ENCODE measurements at regions not wholly inside any gene's neighbourhood (a gene's known extent, or its start where the extent isn't known, plus 50 kb on each side); places are given as distances from the start of the nearest gene placed in this dataset.
"Not testable (repeated sequence)": the region's sequence is repeated elsewhere in the genome, so short reads cannot be mapped to it uniquely, and the experiment has no call there.

DNA sequence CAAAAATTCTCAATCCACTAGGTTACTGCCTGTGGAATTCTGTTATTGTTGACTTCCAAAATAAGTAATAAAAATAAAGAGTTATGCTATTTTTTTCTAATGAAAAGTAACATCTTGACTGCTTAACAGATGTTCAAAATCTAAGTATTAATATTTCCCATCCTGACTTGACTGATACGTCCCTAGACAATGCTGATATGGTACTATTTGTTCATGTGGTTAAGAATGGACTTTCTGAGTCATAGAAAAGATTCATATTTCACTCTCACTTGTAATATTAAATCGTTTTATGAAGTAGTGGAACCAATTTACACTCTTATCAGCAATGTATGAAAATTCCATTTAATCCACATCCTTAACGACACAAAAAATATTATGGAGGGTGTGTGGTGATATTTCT is 104.8 kb upstream of the PLSCR5 start:
- no peaks in the 10 kb centered on the region for H3K9me3 ChIP-seq
- H3K4me1 ChIP-seq: no peaks in the 10 kb centered on the region
- TF ChIP-seq POLR2A (IDR thresholded peaks at IDR 0.05): no peak
- no peak for TF ChIP-seq EP300 (IDR thresholded peaks at IDR 0.05)
- TF ChIP-seq POLR2AphosphoS5 (IDR thresholded peaks at IDR 0.05): no peak
- TF ChIP-seq, protein P1, sequence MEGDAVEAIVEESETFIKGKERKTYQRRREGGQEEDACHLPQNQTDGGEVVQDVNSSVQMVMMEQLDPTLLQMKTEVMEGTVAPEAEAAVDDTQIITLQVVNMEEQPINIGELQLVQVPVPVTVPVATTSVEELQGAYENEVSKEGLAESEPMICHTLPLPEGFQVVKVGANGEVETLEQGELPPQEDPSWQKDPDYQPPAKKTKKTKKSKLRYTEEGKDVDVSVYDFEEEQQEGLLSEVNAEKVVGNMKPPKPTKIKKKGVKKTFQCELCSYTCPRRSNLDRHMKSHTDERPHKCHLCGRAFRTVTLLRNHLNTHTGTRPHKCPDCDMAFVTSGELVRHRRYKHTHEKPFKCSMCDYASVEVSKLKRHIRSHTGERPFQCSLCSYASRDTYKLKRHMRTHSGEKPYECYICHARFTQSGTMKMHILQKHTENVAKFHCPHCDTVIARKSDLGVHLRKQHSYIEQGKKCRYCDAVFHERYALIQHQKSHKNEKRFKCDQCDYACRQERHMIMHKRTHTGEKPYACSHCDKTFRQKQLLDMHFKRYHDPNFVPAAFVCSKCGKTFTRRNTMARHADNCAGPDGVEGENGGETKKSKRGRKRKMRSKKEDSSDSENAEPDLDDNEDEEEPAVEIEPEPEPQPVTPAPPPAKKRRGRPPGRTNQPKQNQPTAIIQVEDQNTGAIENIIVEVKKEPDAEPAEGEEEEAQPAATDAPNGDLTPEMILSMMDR (IDR thresholded peaks at IDR 0.05): no peak
- no peaks in the 10 kb centered on the region for H3K27me3 ChIP-seq
- DNase-seq (ENCODE audit: low spot score in 2 of 2): no peak
- 57% methylated on average over 3 of the region's 3 CpGs for WGBS
- no peaks in the 10 kb centered on the region for H3K36me3 ChIP-seq
- H3K27ac ChIP-seq: no peak overlapping the region
- H3K4me3 ChIP-seq: no peak overlapping the region

DNA sequence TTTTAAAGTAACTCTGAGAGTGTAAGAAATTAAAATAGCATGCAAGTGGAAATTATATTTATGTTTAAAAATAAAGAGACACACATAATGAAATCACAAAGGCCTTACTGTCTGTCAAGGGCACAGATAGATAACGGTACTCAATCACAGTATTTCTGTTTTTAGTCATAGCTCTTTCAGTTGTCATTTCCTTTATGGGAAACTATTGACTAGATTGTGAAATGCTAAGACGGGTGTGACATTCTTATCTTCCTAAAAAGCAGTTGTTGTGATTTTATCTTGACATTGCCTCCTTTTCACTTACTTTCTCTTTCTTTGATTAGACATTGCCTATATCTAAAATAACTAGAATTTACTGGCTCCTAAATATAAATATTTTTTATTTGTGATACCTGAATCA is 100.1 kb upstream of the PLSCR5 start:
- H3K9me3 ChIP-seq: no peaks in the 10 kb centered on the region
- H3K4me3 ChIP-seq: no peak overlapping the region
- TF ChIP-seq POLR2AphosphoS5 (IDR thresholded peaks at IDR 0.05): no peak
- no peak for TF ChIP-seq EP300 (IDR thresholded peaks at IDR 0.05)
- TF ChIP-seq POLR2A (IDR thresholded peaks at IDR 0.05): no peak
- TF ChIP-seq, protein P1 (IDR thresholded peaks at IDR 0.05): no peak
- WGBS: 58% methylated on average over 2 of the region's 2 CpGs
- no peaks in the 10 kb centered on the region for H3K4me1 ChIP-seq
- no peak overlapping the region for H3K27ac ChIP-seq
- no peaks in the 10 kb centered on the region for H3K27me3 ChIP-seq
- H3K36me3 ChIP-seq: no peaks in the 10 kb centered on the region
- no peak for DNase-seq (ENCODE audit: low spot score in 2 of 2)

DNA sequence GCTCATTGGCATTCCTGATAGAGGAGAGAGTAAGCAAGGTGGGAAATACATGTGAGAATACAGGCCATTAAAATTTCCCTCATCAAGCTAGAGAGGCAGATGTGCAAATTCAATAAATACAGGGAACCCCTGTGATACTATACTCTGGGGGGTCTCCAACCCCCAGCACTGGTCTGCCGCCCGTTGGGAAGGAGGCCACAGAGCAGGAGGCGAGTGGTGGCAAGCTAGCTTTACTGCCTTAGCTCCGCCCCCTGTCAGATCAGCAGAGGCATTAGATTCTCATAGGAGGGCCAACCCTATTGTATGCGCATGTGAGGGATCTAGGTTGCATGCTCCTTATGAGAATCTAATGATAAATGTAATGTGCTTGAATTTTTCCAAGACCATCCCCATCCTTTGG is 97.1 kb upstream of the PLSCR5 start:
- TF ChIP-seq EP300 (IDR thresholded peaks at IDR 0.05) (no peak), POLR2A (IDR thresholded peaks at IDR 0.05) (no peak), POLR2AphosphoS5 (IDR thresholded peaks at IDR 0.05) (no peak)
- TF ChIP-seq, protein P1 (IDR thresholded peaks at IDR 0.05): no peak
- 77% methylated on average over 5 of the region's 5 CpGs for WGBS
- no peak for DNase-seq (ENCODE audit: low spot score in 2 of 2)
- no peak overlapping the region for H3K27ac ChIP-seq
- no peaks in the 10 kb centered on the region for H3K4me1 ChIP-seq
- no peak overlapping the region for H3K4me3 ChIP-seq
- no peaks in the 10 kb centered on the region for H3K27me3 ChIP-seq
- no peaks in the 10 kb centered on the region for H3K36me3 ChIP-seq
- H3K9me3 ChIP-seq: no peaks in the 10 kb centered on the region

DNA sequence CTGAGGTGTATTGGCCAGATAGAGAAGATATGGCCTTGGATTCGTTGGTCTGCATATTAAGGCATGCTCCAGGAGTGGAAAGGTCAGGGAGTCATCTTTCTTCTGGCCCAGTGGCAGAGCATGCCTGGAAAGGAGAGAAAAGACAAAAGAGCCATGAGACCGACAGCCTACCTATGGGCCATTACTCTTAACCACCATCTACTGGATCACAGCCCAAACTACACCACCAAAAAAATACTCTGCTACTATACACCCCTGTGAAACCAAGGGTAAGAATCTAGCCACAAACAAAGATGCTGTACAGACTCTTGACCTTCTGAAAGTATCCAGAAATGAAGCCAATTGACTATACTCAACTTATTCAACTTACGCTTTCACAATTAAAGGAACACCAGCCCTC is 96.1 kb upstream of the PLSCR5 start:
- Histone ChIP-seq H3K36me3 (no peaks in the 10 kb centered on the region), H3K4me3 (no peak overlapping the region), H3K4me1 (no peaks in the 10 kb centered on the region), H3K9me3 (no peaks in the 10 kb centered on the region), H3K27me3 (no peaks in the 10 kb centered on the region), H3K27ac (no peak overlapping the region)
- WGBS: 77% methylated on average over 3 of the region's 3 CpGs
- TF ChIP-seq POLR2A (IDR thresholded peaks at IDR 0.05) (no peak), POLR2AphosphoS5 (IDR thresholded peaks at IDR 0.05) (no peak), EP300 (IDR thresholded peaks at IDR 0.05) (no peak)
- TF ChIP-seq, protein P1 (IDR thresholded peaks at IDR 0.05): no peak
- no peak for DNase-seq (ENCODE audit: low spot score in 2 of 2)

DNA sequence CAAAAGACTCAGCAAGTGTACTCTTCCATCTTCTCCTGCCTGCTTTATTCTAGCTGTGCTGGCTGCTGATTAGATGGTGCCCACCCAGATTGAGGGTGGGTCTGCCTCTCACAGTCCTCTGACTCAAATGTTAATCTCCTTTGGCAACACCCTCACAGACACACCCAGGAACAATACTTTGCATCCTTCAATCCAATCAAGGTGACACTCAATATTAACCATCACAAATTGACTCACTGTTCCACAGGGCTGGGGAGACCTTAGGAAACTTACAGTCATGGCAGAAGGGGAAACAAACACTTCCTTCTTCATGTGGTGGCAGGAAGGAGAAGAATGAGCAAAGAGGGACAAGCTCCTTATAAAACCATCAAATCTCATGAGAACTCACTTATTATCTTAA is 94.9 kb upstream of the PLSCR5 start:
- H3K4me1 ChIP-seq; H3K27ac ChIP-seq; DNase-seq (ENCODE audit: low spot score in 2 of 2); H3K4me3 ChIP-seq; H3K36me3 ChIP-seq; H3K27me3 ChIP-seq; H3K9me3 ChIP-seq: not testable (repeated sequence)

DNA sequence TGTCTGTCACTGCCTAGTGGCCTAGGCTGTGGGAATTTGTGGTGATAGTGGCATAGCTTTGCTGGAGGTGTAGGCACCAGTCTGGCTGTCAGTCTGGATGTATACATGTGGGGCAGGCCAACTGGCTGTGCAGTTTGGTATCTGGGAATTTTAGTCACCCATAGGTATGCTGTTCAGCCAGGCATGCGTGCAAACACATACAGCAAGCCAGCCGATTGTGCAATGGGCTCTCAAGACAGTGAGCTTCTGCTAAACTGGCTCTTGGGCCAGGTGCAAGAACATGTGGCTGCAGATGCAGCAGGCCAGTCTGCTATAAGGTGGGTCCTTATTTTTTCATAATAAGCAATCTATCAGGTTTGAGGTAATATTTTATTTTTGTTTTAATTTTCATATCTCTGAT is 87.1 kb upstream of the PLSCR5 start:
- Histone ChIP-seq H3K27me3 (no peaks in the 10 kb centered on the region), H3K4me1 (no peaks in the 10 kb centered on the region), H3K4me3 (no peak overlapping the region), H3K36me3 (no peaks in the 10 kb centered on the region), H3K27ac (no peak overlapping the region), H3K9me3 (no peaks in the 10 kb centered on the region)
- 84% methylated on average over 2 of the region's 2 CpGs for WGBS
- DNase-seq (ENCODE audit: low spot score in 2 of 2): no peak
- TF ChIP-seq, protein P1 (IDR thresholded peaks at IDR 0.05): no peak
- TF ChIP-seq EP300 (IDR thresholded peaks at IDR 0.05) (no peak), POLR2A (IDR thresholded peaks at IDR 0.05) (no peak), POLR2AphosphoS5 (IDR thresholded peaks at IDR 0.05) (no peak)

All from suprapubic skin (tissue), 4 donors.